HG03565 (cell line): ENCODE measurements at regions not wholly inside any gene's neighbourhood (a gene's known extent, or its start where the extent isn't known, plus 50 kb on each side); places are given as distances from the start of the nearest gene placed in this dataset.

Experiments
- ATAC-seq: cut with Tn5 transposase; IDR thresholded peaks from one replicate; pipeline ENCODE4 v1.9.1; 2021; ENCODE audit warnings: mild to moderate bottlenecking, moderate library complexity; ENCODE audit not compliant: unreplicated experiment

DNA sequence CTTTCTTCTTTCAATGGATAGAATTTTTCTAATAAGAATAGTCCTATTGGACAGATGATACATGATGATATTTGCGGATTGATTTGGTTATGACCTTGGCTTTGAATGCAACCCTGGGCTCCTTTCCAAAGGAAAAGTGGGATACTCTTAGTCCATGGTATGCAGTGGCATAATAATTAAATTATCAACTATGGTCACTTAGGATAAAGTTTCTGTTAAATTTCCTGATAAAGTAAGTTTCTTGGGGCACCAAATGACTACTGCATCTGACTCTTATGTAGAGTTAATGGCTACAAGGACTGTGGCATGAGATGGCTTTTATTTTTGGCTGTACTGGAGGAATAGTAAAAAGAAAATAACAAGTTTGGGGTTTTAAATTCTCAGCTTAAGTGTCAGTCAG is 126.7 kb downstream of the QPCT start:
- ATAC-seq = no peak

DNA sequence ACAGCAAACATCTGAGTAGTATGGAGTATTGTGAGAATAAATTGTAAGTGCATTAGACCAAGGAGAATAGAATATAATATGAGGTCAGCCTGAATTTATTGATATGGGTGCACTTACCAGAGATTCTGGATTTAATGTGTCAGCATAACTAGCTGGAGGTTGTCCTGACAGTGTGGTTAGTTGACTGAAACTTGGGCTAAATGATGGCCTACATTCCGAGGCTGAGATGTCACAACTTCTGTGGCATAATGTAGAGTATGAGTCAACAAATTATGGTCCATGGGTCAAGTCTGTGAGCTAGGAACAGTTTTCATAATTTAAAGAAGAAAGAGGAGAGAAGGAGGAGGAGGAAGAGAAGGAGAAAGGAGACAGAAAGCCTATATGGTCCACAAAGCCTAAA is 127.6 kb downstream of the QPCT start:
- no peak for ATAC-seq

DNA sequence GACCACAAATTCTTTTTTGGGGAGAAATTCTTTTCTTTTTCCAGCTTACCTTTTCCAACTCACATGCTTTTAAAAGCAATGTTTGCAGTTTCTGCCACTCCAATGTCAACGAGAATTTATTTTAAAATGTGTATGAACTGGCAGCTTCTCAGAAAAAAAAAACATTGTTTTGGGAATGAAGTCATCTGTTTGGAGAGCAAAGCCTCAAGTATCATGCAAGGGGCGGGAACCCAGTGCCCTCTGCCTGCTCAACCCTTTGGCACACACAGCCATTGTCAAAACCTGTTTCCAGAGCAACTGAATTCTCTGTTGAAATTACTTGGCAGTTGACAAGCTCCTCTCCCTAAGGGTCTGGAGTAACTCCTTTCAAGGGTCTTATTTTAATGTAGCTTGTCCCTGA is 128.5 kb downstream of the QPCT start:
- no peak for ATAC-seq

DNA sequence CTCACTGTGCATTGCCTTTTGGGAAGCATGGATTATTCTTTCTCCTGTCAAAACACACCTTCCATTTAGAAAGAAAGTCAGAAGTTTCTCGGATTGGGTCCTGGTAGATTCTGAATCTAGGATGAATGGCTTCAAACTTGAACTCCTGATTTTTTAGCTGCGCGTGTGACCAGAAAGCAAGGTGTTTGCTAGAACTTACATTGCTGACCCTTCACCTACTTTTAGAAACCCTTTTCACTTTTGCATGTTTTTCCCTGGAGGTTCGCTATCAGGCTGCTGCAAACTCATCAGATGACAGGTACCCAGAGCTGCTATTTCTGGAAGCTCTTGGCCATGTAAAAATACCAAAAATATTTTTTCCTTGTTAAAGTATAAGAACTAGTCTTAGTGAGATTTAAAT is 132.0 kb downstream of the QPCT start:
- ATAC-seq = no peak

DNA sequence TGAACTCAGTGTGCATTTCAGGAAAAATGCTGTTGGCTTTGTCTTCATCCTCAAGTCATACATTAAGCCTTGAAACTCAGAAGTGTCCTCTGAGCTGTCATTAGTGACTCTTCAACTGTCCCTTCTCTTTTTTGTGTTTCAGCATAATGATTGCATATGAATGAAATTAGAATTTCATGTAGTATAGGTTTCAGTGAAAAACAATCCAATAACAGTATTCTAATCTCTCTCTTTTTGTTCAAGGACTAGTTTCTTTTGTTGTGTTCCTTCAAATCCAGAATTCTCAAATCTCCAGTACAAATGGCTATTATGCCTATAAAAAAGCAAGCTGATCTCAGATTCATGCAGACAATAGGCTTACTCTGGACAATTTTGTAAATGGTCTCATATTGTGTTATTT is 133.5 kb downstream of the QPCT start:
- no peak for ATAC-seq

DNA sequence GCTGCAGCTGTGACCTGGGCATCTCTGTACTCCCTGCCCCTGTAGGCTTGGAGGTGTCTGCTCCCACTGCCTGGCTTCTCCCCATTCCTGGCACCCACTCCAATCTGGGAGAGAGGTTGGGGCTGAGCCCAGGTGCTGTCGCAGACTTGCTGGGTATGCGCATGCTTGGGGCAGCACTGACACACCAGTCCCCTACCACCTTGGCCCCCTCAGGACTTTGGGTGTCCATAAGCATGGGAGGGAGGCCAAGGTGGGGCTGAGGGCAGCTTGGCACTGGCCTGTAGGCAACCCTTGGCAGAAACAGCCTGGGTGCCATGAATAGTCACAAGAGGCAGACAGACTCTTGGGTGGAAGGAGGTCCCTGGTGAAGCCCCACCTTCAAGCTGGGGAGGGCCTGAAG is 136.8 kb downstream of the QPCT start:
- ATAC-seq = no peak

DNA sequence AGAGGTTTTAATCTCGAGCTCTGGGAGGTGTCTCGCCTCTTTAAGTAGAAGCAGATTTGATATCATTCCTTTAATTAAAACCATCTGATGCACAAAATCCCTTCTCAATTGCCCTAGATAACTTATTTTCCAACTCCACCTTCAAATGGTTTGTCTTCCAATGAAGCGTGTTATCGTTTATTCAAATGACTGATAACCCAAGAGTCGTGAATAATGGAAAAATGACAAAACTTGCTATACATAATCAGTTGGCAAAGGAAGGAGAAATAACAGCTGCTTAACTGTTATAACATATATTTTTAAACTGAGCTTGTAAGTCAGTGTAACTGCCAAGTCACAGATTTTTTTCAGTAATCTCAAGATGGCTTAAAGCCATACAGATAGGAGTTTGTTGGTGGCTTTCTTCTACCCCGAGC is 144.6 kb downstream of the QPCT start:
- ATAC-seq = no peak

DNA sequence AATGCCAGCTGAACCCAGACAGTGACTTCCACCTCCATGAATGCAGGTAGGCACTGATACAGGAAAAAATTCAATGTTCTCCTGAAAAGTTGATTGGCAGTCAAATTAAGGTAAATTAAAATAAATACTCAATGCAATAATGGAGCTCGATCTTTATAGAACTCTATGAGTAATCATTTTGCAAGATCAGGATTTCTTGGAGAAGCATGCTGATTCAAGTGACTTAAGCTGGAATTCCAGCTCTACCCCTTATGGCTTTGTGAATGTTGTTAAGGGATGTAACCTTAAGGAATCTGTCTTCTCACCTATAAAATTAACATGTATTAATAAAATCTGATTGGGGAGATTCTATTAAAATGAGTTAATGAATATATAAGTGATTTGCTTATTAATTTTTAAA is 145.1 kb downstream of the QPCT start:
- ATAC-seq = no peak

DNA sequence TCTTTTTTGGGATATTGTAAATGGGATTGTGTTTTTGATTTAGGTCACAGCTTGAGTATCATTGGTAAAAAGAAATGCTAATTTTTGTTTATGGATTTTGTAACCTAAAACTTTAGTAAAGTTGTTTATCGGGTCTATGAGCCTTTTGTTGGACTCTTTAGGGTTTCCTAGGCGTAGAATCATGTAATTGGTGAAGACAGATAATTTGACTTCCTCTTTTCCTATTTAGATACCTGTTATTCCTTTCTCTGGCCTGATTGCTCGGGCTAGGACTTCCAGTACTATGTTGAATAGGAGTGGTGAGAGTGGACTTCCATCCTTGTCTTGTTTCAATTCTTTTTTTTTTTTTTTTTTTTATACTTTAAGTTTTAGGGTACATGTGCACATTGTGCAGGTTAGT is 149.0 kb downstream of the QPCT start:
- ATAC-seq = no peak

DNA sequence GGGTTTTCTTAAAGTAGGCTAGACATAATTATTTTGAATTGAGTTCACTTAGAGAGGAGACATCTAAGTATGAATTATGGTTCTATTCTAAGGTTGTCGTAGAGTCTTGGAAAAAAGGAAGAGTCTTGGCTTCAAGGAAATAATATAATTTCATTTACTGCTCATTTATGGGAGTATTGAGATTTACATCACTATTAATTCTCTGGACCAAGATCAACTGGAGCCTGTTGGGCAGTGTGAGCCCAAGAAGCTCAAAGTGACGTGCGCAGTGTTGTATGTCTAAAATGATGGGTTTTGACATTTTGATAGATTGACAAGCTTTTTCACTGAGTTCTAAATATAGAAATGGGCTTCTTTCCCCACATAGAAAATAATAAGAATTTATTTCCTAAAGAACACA is 154.7 kb downstream of the QPCT start:
- no peak for ATAC-seq

DNA sequence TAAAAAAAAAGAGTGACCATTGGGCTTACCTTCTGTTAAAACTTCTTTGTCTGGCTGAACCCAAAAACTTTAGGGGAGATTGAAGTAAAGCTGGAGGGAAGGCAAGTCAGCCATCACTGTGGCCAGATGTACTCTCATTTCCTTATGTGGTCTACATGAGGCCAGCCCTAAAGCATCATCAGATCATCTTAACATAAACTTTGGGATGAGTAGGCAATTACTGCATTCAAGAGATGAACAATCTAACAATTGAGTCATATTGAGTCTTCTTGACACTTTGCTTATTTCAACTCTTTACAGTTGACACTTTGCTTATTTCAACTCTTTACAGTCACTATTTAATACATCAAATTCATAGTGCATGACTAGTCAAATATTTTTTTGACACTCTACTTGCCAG is 155.6 kb downstream of the QPCT start:
- no peak for ATAC-seq

DNA sequence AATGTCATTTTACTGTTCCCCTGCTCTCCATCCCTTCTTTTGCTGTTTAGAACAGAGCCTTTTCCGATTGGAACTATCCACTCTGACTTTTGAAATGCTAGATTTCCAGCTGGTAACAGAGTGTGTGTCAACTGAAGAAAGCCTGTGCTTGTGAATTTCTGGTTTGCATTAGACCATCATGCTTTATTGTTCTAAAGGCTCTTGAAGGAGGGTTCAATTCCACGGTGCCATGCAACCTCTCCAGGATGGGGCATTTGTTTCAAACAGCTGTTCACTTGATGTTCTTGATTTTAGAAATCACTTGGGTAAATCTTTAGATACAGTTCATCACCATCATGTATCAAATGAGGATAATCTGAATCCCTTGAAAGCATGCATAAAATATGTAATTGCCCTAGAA is 156.7 kb downstream of the QPCT start:
- no peak for ATAC-seq

DNA sequence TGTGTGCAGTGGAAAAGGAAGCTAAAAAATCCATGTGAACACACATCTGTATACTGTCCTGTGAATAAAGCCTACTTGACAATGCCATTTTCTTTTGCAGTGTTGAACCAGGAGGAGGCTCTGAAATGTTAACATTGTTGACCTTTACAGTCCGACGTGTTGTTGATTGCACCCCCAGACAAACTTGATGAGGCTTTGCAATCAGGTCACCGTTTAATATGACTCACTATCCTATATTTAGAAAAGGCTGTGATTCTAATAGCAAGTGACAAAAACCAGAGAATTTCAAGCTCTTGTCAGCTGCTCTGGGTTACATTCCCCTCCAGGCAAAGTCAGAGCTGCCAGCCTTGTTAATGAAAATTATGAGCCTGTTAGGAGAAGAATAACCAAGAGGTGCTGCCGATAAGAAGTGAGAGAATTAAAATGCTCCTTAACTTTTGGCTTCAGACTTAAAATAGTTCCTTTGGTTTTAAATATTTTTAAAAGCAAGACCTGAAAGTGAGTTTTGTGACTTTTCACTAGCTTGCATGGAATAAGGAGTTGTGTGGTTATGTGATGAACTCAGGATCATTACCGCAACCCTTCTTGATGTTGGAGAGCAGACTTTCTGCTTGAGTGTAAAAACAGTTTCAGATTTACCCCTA is 162.1 kb downstream of the QPCT start:
- peak; percentile 49 for ATAC-seq

DNA sequence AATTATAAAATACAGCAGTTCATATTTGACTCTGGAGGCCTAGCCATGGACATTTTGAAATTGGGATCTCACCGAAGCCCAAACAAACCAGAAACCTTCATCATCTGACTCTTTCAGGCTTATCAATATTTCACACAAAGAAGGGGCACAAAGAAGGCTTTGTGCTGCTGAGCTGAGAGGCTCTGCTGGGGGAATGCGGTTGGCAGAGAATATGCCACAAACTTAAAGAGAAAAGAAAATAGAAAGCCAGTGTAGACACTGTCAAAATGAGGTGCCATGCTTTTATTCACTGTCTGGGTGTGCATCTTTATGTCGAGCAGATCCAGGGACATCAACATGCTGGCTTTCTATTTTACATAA is 162.6 kb downstream of the QPCT start:
- no peak for ATAC-seq

DNA sequence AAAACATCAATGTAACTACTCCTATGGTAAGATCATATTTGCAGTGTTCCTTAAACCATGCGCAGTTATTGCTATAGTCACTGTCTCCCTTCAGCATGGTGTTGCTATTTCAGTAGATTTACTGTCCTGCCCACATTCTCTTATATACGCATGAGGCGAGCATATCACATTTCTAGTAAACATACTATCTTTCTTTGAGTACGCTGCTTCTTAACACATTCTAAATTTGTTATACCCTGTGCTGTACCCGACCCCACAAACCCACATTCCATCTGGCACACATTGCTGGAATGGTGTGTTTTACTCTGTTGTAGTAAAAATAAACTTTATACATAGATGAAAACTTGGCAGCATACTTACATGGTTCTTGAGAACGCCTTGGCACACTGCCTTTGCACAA is 163.3 kb downstream of the QPCT start:
- no peak for ATAC-seq

DNA sequence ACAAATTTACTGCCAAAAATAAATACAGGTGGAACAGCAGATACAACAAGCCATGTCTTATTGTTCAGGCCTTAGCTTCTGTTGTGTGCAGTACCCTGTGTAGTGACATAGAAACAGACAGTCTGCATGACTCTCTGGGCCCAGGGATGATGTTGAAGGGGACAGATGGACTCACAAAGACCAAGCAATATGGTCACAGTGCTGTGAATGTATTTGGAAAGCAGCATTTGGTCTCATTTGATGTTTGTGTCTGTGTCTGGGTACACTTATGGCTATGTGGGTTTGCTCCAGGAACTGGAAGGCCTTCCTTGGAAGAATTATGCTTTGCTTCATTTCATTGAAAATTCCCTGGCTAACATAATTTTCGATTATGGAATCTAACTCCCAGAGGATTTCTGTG is 158.5 kb downstream of the CDC42EP3 start:
- ATAC-seq = no peak

DNA sequence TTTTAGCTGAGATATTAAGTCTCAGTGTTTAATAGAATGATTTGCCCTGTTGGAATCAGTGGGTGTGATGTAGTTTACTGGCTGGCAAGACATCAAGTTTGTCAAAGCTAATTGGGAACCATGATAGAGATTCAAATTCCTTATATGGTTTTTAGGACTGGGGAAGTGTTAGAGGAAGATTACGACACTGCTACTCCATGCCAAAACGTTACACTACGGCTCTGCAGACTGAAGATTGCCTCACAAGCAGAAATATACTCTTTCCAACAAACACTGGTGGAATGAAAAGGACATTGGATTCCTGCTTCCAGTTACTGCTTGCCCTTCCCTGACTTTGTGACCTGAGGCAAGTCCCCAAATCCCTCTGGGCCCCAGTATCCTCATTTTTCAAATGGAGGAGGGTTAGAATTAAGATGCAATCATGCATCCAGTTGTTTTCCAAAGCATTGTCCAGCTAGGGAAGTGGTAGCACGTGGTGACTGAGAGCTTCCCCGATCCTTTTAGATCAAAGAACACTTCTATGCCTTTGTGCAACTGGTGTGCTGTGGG is 147.6 kb downstream of the CDC42EP3 start:
- ATAC-seq = no peak

DNA sequence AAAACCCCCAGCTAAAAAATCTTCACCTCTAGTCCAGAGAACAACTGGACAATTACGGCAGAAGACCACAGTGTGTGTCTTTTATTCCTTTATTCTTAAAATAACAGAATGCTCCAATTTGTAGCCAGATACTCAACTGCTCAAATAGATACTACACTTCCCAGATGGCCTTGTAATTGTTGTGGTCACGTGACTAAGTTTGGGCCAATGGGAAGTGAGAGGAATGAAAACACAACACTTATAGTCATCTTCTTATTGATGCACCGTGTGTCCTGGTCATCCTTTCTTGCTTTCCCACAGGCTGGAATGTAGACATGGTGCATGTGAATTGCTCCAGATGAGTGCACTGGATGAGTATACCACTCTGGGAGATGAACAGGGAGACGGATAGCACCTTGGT is 145.1 kb downstream of the CDC42EP3 start:
- ATAC-seq = no peak

DNA sequence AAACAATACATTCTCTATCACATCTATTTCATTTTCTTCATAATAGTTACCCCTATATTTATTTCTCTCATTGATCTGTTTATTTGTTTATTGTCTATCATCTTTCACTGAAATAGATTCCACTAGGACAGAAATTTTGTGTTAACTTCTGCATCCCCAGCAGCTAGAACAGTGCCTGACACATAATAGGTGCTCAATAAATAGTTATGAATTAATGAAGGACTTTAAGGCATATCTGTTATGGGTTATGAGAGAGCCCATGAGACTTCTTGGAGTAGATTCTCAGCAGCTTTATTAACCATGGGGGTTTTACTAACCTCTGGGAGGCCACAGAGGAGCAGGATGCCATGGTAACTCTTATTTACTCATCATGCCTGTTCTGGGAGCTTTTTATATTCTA is 144.6 kb downstream of the CDC42EP3 start:
- no peak for ATAC-seq

DNA sequence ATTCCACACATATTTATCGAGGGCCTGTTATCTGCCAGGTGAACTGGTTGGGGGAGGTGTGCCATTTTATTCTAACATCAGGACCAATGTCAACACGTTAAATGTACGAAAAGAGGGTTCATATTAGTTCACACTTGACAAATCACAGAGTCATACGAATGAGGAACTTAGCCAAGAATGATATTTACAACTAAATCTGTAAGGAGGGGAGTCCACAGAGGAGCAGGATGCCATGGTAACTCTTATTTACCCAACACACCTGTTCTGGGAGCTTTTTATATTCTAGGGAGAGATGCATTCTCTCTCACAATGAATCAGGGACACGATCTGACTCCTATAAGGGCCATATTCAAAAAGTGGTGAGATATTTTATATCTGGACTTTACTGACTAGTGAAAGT is 144.1 kb downstream of the CDC42EP3 start:
- no peak for ATAC-seq

DNA sequence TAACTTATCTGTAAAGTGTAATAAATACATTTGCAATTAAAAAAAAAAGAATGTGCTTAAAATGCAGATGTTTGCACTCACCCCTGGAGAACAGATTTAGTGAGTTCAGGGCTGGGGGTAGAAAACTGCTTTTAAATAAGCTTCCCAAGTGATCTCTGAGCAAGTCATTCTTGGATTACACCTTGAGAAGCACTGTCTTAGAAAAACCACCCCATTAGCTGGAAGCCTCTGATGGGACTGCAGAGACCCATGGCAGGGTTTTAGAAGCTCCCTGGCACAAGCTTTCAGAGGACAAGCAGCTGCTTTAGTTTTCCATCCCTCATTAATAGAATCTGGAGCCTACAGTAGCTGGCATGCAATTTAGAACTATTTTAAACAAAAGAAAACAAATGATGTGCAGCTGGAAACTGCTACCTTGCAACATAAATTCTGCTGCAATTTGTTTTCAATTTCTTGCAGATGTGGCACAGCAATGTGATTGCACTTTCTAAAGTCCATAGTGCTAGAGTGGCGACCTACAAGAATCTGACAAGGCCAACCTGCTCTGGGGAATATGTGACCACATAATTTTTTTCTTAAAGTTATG is 141.5 kb downstream of the CDC42EP3 start:
- ATAC-seq = no peak

DNA sequence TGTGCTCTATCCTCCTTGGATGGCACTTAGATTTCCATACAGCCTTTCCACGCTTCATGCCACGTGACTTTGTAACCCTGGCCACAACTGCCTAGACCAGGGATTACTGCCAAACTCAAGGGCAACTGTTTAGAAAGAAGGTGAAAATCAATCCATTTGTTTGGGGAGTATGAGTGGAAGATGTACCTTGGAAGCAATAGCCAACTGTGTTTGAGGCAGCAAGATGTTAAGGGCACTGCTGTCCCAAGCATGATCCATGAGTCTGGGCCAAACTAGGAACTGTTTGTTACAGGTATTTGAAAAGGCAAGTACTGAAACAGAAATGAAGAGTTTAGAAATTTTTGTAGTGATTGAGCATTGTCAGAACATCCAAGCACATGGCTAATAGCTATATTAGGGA is 138.9 kb downstream of the CDC42EP3 start:
- ATAC-seq = no peak

DNA sequence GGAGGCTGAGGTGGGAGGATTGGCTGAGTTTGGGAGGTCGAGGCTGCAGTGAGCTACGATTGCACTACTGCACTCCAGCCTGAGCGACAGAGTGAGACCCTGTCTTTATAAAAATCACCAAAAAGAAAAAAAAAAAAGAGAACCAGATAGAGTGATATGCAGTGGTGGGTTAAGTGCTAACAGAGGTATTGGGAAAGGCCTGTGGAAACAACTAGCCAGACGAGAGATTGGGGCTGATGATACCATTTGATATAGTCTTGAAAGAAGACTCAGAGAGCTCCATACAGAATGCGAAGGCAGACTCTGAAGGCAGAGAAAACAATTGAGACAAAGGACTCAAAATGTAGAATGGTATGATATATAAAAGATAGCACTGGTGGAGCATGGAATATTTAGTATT is 134.1 kb downstream of the CDC42EP3 start:
- no peak for ATAC-seq
